Liver (tissue), 3 donors: ENCODE measurements at regions not wholly inside any gene's neighbourhood (a gene's known extent, or its start where the extent isn't known, plus 50 kb on each side); places are given as distances from the start of the nearest gene placed in this dataset.

Experiments
- GABPA ChIP-seq, 2 donors: IDR thresholded peaks in 1 of 2; conservative IDR thresholded peaks in 1 of 2; 2 replicates each; pipeline ENCODE4 v1.6.1; 2016; ENCODE audit warnings: antibody characterized with exemption in 2 of 2, mild to moderate bottlenecking in 1 of 2, moderate library complexity in 1 of 2
- JUND ChIP-seq, 2 donors: IDR thresholded peaks; 2 replicates each; pipeline ENCODE4 v1.6.1; 2016; ENCODE audit warnings: antibody characterized with exemption in 2 of 2
- SP1 ChIP-seq: IDR thresholded peaks from 2 replicates; pipeline ENCODE4 v1.6.1; 2018; ENCODE audit warnings: antibody characterized with exemption, mild to moderate bottlenecking
- YY1 ChIP-seq: IDR thresholded peaks from 2 replicates; pipeline ENCODE4 v1.6.1; 2016; ENCODE audit warnings: antibody characterized with exemption, mild to moderate bottlenecking
- TF ChIP-seq, protein P1 (sequence below): IDR thresholded peaks from 2 replicates; pipeline ENCODE4 v1.6.1; 2016; ENCODE audit warnings: antibody characterized with exemption
- TF ChIP-seq, protein P2 (sequence below): fragments of 150-350 bp; IDR thresholded peaks from 2 replicates; pipeline ENCODE4 v1.5.1; 2017; ENCODE audit warnings: improper control_type of control experiment, low read depth, low read length; ENCODE audit not compliant: missing input control
- TF ChIP-seq, protein P3 (sequence below): IDR thresholded peaks from 2 replicates; pipeline ENCODE4 v1.6.1; 2016; ENCODE audit warnings: antibody characterized with exemption
- donor health status: healthy.
- donor health status: healthy.

DNA sequence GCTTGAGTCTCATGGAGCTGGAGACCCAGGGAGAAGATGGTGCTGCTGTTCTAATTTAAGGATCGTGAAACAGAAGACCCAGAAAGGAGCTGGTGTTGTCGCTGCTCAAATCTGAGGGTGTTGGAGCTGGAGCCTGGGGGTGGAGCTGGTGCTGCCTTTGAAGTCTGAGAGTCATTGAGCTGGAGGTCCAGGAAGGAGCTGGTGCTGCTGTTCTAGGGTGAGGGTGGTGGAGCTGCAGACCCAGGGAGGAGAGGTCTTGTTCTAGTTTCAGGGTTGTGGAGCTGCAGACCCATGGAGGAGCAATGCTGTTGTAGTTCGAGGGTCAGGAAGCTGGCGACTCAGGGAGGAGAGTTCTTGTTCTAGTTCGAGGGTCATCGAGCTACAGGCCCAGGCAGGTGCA, 84.1 kb upstream of the ZNF479 start:
- TF ChIP-seq SP1 (no peak), JUND (IDR thresholded peaks at IDR 0.05) (no peak), GABPA (IDR thresholded peaks at IDR 0.05 in 1 of 2, conservative IDR thresholded peaks at IDR 0.05 in 1 of 2) (no peak), YY1 (no peak)
- TF ChIP-seq, protein P1, sequence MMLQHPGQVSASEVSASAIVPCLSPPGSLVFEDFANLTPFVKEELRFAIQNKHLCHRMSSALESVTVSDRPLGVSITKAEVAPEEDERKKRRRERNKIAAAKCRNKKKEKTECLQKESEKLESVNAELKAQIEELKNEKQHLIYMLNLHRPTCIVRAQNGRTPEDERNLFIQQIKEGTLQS: no peak
- TF ChIP-seq, protein P2, sequence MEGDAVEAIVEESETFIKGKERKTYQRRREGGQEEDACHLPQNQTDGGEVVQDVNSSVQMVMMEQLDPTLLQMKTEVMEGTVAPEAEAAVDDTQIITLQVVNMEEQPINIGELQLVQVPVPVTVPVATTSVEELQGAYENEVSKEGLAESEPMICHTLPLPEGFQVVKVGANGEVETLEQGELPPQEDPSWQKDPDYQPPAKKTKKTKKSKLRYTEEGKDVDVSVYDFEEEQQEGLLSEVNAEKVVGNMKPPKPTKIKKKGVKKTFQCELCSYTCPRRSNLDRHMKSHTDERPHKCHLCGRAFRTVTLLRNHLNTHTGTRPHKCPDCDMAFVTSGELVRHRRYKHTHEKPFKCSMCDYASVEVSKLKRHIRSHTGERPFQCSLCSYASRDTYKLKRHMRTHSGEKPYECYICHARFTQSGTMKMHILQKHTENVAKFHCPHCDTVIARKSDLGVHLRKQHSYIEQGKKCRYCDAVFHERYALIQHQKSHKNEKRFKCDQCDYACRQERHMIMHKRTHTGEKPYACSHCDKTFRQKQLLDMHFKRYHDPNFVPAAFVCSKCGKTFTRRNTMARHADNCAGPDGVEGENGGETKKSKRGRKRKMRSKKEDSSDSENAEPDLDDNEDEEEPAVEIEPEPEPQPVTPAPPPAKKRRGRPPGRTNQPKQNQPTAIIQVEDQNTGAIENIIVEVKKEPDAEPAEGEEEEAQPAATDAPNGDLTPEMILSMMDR: no peak
- TF ChIP-seq, protein P3, sequence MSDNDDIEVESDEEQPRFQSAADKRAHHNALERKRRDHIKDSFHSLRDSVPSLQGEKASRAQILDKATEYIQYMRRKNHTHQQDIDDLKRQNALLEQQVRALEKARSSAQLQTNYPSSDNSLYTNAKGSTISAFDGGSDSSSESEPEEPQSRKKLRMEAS: no peak
